A673 (cell line): ENCODE measurements at regions not wholly inside any gene's neighbourhood (a gene's known extent, or its start where the extent isn't known, plus 50 kb on each side); places are given as distances from the start of the nearest gene placed in this dataset.

Experiments used
- BruUV-seq: library from RNA; stranded (reverse); fragments of 400-500 nt; replicated peaks from 2 replicates; lab custom pipeline; 2021; lab: Mats Ljungman, UMichigan
- CTCF ChIA-PET: fragments of 300-600 bp; sonication (Branson Sonifier 250); formaldehyde crosslinking; loops from one replicate; lab custom pipeline; 2022; ENCODE audit warnings: antibody characterized with exemption; lab: Charles Lee
- POLR2A ChIA-PET: fragments of 300-600 bp; sonication (Branson Sonifier 250); formaldehyde crosslinking; loops from one replicate; lab custom pipeline; 2022; ENCODE audit warnings: antibody characterized with exemption; ENCODE audit not compliant: low non-redundant PET; lab: Charles Lee
- DNase-seq: peaks from one replicate; pipeline ENCODE4 v3.0.0-alpha.2; 2015; ENCODE audit warnings: low spot score
- H3K27ac ChIP-seq: fragments of 200-600 bp; sonication (generic); 2 replicates; pipeline ENCODE4 v1.5.1; 2016; ENCODE audit warnings: mixed run types, low read depth, mild to moderate bottlenecking, mixed read lengths, antibody characterized with exemption, low read length; ENCODE audit not compliant: poor library complexity, severe bottlenecking
- H3K27me3 ChIP-seq: fragments of 200-600 bp; sonication (generic); replicated peaks from 2 replicates; pipeline ENCODE4 v1.6.1; 2017; ENCODE audit warnings: mixed run types, low read depth, mild to moderate bottlenecking, mixed read lengths, antibody characterized with exemption, low read length; ENCODE audit not compliant: insufficient read depth, poor library complexity
- H3K36me3 ChIP-seq: fragments of 200-600 bp; sonication (generic); 2 replicates; pipeline ENCODE4 v1.6.1; 2016; ENCODE audit warnings: mixed run types, mild to moderate bottlenecking, mixed read lengths, antibody characterized with exemption, low read length; ENCODE audit not compliant: insufficient read depth, poor library complexity, severe bottlenecking
- H3K4me1 ChIP-seq: fragments of 200-600 bp; sonication (generic); 2 replicates; pipeline ENCODE4 v1.6.1; 2017; ENCODE audit warnings: mixed run types, mild to moderate bottlenecking, mixed read lengths, antibody characterized with exemption, low read length; ENCODE audit not compliant: insufficient read depth, poor library complexity, severe bottlenecking
- H3K4me3 ChIP-seq: fragments of 200-600 bp; sonication (generic); 2 replicates; pipeline ENCODE4 v1.5.1; 2016; ENCODE audit warnings: low read depth, mixed run types, mild to moderate bottlenecking, mixed read lengths, low read length; ENCODE audit not compliant: poor library complexity, severe bottlenecking
- H3K9me3 ChIP-seq: fragments of 200-600 bp; sonication (generic); 2 replicates; pipeline ENCODE4 v1.6.1; 2016; ENCODE audit warnings: mixed run types, low read depth, mild to moderate bottlenecking, mixed read lengths, antibody characterized with exemption, low read length; ENCODE audit not compliant: poor library complexity, severe bottlenecking
- CTCF ChIP-seq: fragments of 300-800, 200-600 bp; sonication (generic); conservative IDR thresholded peaks from 2 replicates; pipeline ENCODE4 v1.5.1; 2017; ENCODE audit warnings: low read depth, mild to moderate bottlenecking, antibody characterized with exemption, low read length, moderate library complexity, mixed read lengths
- EZH2 ChIP-seq: fragments of 200-600 bp; sonication (generic); IDR thresholded peaks from 2 replicates; pipeline ENCODE4 v1.6.1; 2017; ENCODE audit warnings: borderline replicate concordance, low read depth, mild to moderate bottlenecking, mixed read lengths, antibody characterized with exemption, low read length; ENCODE audit not compliant: poor library complexity, severe bottlenecking
- intact Hi-C: fragments of 100-400 bp; cut with micrococcal nuclease; formaldehyde crosslinking; loops from one replicate; pipeline ENCODE4 v1.10.0; 2022; ENCODE audit not compliant: unreplicated experiment

DNA sequence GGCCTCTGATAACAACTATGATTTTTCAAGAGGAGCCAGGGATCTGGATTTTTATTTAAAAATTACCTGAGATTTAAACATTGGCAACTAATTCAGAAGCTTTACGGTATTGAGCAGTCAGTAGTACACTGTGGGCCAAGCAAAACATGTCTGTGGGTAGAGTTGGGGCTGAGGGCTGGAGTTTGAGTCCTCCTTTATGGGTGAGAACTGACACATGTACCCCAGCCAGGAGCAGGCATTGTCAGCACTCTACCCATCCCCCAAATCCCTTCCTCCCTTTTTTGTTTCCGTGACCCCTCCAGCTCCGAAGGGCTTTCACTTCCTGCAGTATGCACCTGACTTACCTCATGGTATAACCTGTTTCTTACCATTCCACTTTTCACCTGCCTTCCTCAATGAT, 131.4 kb downstream of the SNX5 start:
- Histone ChIP-seq H3K27ac (no peak overlapping the region), H3K9me3 (no peaks in the 10 kb centered on the region), H3K27me3 (peaks cover under 1% of the 10 kb centered on the region), H3K4me3 (no peak overlapping the region), H3K36me3 (no peaks in the 10 kb centered on the region), H3K4me1 (no peaks in the 10 kb centered on the region)
- TF ChIP-seq CTCF (no peak), EZH2 (no peak)
- ChIA-PET POLR2A (no interaction called here), CTCF (no interaction called here)
- no peak for DNase-seq
- intact Hi-C loops, result no loop called here
- BruUV-seq, result no TSS peak

- Histone ChIP-seq H3K36me3 (no peaks in the 10 kb centered on the region), H3K4me1 (no peaks in the 10 kb centered on the region), H3K4me3 (no peak overlapping the region), H3K9me3 (no peaks in the 10 kb centered on the region), H3K27me3 (no peaks in the 10 kb centered on the region), H3K27ac (no peak overlapping the region)
- DNase-seq, result no peak
- POLR2A ChIA-PET, result no interaction called here
- CTCF ChIA-PET, result no interaction called here
- intact Hi-C loops, result no loop called here
- TF ChIP-seq CTCF (no peak), EZH2 (no peak)
- no TSS peak for BruUV-seq
Observed at GRCh38 chr20:17836303-17836861, 132.2 kb downstream of the SNX5 start.

DNA sequence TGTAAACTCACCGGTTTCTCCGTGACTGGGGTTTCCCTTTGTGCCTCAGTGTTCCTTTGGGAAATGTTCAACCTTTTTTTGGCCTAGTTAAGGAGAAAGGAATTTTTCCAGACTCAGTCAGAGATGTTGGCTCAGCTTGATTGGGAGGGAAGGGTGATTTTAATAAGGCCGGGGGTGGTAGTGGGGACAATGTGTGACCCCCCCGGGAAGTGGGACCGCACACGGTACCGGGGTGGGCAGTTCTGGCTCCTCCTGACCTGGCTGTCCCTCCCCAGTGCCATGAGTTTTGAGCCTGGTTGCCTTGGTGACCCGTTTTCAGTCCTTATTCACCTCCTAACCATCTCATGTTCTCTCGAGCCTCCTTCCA, 132.7 kb downstream of the SNX5 start:
- no peaks in the 10 kb centered on the region for H3K9me3 ChIP-seq
- intact Hi-C loops, result no loop called here
- TF ChIP-seq CTCF, result no peak
- no peak for TF ChIP-seq EZH2
- CTCF ChIA-PET, result no interaction called here
- H3K4me3 ChIP-seq, result no peak overlapping the region
- POLR2A ChIA-PET, result no interaction called here
- H3K27ac ChIP-seq, result no peak overlapping the region
- no peaks in the 10 kb centered on the region for H3K36me3 ChIP-seq
- H3K27me3 ChIP-seq, result no peaks in the 10 kb centered on the region
- DNase-seq, result no peak
- no peaks in the 10 kb centered on the region for H3K4me1 ChIP-seq
- BruUV-seq, result no TSS peak
